Suprapubic skin (tissue), 4 donors: ENCODE measurements at regions not wholly inside any gene's neighbourhood (a gene's known extent, or its start where the extent isn't known, plus 50 kb on each side); places are given as distances from the start of the nearest gene placed in this dataset.

ENCODE experiments used
- EP300 ChIP-seq: sonication (generic); formaldehyde crosslinking; IDR thresholded peaks from one replicate; pipeline ENCODE4 v1.6.1; 2017; ENCODE audit warnings: antibody characterized with exemption
- POLR2A ChIP-seq, 2 donors: fragments of 450-650 bp; IDR thresholded peaks; one replicate each; pipeline ENCODE4 v1.6.1; 2017; ENCODE audit warnings: antibody characterized with exemption in 2 of 2, mild to moderate bottlenecking in 2 of 2, moderate library complexity in 2 of 2
- POLR2AphosphoS5 ChIP-seq, 3 donors: sonication (generic); formaldehyde crosslinking; IDR thresholded peaks; one replicate each; pipeline ENCODE4 v1.6.1; 2017; ENCODE audit warnings: antibody characterized with exemption in 3 of 3
- TF ChIP-seq, protein P1 (sequence below), 2 donors: fragments of 200-600 bp in 1 of 2; fragments of 450-650 bp in 1 of 2; sonication (generic) in 1 of 2; IDR thresholded peaks; one replicate each; pipeline ENCODE4 v1.5.1; 2016 to 2019; ENCODE audit warnings: antibody characterized with exemption in 2 of 2, mild to moderate bottlenecking in 1 of 2, moderate library complexity in 1 of 2

DNA sequence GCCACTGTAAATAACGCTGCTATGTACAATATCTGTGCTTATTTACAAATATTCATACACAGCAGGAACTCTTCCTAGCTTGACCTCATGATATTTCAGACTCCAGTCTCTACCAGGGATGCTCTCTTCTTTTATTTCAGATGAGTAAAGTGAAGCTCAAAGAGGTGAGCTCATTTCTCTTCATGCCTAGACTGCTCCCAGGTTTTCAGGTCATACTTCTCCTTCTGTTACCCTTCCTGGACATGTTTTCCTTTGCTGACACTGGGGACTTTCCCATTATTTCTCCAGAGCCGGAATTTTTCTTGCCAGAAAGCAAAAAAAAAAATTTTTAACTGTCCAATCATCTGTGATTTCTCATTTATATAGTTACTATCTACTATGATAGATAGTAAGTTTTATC, 147.2 kb upstream of the DST start:
- TF ChIP-seq EP300 (no peak), POLR2A (IDR thresholded peaks at IDR 0.05) (no peak), POLR2AphosphoS5 (IDR thresholded peaks at IDR 0.05) (no peak)
- TF ChIP-seq, protein P1, sequence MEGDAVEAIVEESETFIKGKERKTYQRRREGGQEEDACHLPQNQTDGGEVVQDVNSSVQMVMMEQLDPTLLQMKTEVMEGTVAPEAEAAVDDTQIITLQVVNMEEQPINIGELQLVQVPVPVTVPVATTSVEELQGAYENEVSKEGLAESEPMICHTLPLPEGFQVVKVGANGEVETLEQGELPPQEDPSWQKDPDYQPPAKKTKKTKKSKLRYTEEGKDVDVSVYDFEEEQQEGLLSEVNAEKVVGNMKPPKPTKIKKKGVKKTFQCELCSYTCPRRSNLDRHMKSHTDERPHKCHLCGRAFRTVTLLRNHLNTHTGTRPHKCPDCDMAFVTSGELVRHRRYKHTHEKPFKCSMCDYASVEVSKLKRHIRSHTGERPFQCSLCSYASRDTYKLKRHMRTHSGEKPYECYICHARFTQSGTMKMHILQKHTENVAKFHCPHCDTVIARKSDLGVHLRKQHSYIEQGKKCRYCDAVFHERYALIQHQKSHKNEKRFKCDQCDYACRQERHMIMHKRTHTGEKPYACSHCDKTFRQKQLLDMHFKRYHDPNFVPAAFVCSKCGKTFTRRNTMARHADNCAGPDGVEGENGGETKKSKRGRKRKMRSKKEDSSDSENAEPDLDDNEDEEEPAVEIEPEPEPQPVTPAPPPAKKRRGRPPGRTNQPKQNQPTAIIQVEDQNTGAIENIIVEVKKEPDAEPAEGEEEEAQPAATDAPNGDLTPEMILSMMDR (IDR thresholded peaks at IDR 0.05), result no peak
